Neural crest cell (in vitro differentiated cells): ENCODE measurements at regions not wholly inside any gene's neighbourhood (a gene's known extent, or its start where the extent isn't known, plus 50 kb on each side); places are given as distances from the start of the nearest gene placed in this dataset.

Source experiments
- DNase-seq: peaks from one replicate; pipeline ENCODE4 v3.0.0; 2021; ENCODE audit warnings: low read depth, mixed read lengths, low spot score
- H3K27ac Mint-ChIP-seq: one replicate; pipeline ENCODE4 v1.8.0; 2021; ENCODE audit warnings: mild to moderate bottlenecking, mixed read lengths; ENCODE audit not compliant: unreplicated experiment
- H3K27me3 Mint-ChIP-seq: 2 replicates; pipeline ENCODE4 v1.8.0; 2021; ENCODE audit warnings: low read depth, mild to moderate bottlenecking, mixed read lengths
- H3K36me3 Mint-ChIP-seq: 2 replicates; pipeline ENCODE4 v1.8.0; 2021; ENCODE audit warnings: low read depth, mild to moderate bottlenecking, mixed read lengths
- H3K4me1 Mint-ChIP-seq: 2 replicates; pipeline ENCODE4 v1.8.0; 2021; ENCODE audit warnings: mixed read lengths
- H3K4me3 Mint-ChIP-seq: one replicate; pipeline ENCODE4 v1.8.0; 2021; ENCODE audit warnings: mild to moderate bottlenecking, mixed read lengths
- H3K9me3 Mint-ChIP-seq: 2 replicates; pipeline ENCODE4 v1.8.0; 2021; ENCODE audit warnings: mixed read lengths
- TF ChIP-seq, protein P1 (sequence below): fragments of 200-600 bp; sonication (generic); conservative IDR thresholded peaks from 2 replicates; pipeline ENCODE4 v1.5.0; 2021; ENCODE audit warnings: antibody characterized with exemption, mild to moderate bottlenecking

DNA sequence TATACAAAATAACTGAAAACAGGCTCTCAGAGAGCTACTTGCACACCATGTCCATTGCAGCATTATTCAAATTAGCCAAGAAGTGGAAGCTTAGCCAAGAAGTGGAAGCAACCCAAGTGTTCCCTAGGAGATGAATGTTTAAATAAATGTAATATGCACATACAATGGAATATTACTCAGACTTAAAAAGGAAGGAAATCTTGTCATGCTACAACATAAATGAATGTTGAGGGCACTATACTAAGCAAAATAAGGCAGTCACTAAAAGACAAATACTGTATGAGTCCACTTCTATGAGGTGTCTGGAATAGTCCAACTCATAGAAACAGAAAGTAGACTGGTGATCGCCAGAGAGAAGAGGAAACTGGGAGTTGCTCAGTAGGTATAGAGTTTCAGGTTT is 438.1 kb downstream of the MAT2B start:
- Mint-ChIP-seq H3K9me3 (peaks cover 5% of the 10 kb centered on the region), H3K4me3 (no peak overlapping the region), H3K27ac (no peak overlapping the region), H3K27me3 (no peaks in the 10 kb centered on the region), H3K36me3 (no peaks in the 10 kb centered on the region), H3K4me1 (no peaks in the 10 kb centered on the region)
- TF ChIP-seq, protein P1, sequence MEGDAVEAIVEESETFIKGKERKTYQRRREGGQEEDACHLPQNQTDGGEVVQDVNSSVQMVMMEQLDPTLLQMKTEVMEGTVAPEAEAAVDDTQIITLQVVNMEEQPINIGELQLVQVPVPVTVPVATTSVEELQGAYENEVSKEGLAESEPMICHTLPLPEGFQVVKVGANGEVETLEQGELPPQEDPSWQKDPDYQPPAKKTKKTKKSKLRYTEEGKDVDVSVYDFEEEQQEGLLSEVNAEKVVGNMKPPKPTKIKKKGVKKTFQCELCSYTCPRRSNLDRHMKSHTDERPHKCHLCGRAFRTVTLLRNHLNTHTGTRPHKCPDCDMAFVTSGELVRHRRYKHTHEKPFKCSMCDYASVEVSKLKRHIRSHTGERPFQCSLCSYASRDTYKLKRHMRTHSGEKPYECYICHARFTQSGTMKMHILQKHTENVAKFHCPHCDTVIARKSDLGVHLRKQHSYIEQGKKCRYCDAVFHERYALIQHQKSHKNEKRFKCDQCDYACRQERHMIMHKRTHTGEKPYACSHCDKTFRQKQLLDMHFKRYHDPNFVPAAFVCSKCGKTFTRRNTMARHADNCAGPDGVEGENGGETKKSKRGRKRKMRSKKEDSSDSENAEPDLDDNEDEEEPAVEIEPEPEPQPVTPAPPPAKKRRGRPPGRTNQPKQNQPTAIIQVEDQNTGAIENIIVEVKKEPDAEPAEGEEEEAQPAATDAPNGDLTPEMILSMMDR: no peak
- no peak for DNase-seq

DNA sequence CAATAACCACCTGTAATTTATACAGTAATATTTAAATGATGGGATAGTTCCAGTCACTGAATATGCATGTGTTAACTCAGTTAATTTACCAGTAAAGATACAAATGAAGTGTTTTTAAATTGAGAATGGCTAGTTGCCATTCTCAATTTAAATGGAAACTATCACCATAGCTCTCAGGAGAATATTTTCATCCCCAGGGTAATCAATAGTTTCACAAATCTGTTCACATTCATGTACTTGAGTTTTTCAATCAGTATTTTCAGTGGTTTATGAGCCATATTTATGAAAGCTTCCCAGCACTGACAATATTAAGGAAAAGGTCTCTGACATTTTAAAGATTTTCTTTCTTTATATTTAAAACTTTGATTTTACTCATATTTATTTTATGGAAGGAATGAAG is 439.3 kb downstream of the MAT2B start:
- H3K27me3 Mint-ChIP-seq: no peaks in the 10 kb centered on the region
- DNase-seq: no peak
- H3K4me1 Mint-ChIP-seq: no peaks in the 10 kb centered on the region
- H3K36me3 Mint-ChIP-seq: no peaks in the 10 kb centered on the region
- no peak overlapping the region for H3K27ac Mint-ChIP-seq
- H3K9me3 Mint-ChIP-seq: peaks cover 5% of the 10 kb centered on the region
- TF ChIP-seq, protein P1: no peak
- no peak overlapping the region for H3K4me3 Mint-ChIP-seq

DNA sequence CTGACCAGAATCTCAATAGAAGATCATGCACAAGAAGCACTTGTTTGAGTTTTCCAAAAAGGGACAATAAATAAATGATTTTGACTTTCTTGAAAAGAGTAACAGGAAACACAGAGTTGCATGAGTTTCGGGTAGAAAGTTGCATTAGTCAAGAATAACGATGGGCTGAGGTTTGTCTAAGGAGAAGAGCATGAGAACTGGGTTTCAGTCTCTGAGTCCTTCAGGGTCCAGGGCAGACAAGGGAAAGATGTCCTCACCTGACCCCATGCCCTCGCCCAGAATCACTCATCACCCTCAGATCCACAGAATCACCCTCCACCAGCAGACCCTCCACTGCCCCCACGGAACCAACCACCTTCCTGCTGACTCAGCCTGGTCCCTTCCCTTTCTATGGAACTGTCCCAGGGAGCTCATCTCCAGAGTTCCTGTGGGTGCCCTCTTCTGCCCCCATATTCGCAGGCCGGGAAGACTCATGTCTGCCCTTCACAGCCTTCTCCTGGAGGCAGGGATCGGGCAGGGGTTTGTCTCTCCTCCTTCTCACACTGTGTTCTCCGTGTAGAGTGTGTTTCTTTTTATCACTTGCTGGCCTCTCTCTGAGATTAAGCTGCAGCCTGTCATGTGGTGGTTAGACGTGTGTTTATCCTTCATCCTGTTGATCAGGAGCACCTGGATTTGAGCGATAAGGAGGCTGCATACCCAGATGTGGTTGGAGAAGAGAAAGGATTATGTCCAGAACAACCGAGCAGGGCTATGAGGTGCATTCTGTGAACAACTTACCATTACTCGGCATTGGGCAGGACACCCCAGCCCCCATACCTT is 442.6 kb downstream of the MAT2B start:
- H3K36me3 Mint-ChIP-seq: no peaks in the 10 kb centered on the region
- H3K4me1 Mint-ChIP-seq: peaks cover 11% of the 10 kb centered on the region
- H3K4me3 Mint-ChIP-seq: no peak overlapping the region
- no peaks in the 10 kb centered on the region for H3K27me3 Mint-ChIP-seq
- peaks cover 5% of the 10 kb centered on the region for H3K9me3 Mint-ChIP-seq
- TF ChIP-seq, protein P1: no peak
- no peak overlapping the region for H3K27ac Mint-ChIP-seq
- no peak for DNase-seq

DNA sequence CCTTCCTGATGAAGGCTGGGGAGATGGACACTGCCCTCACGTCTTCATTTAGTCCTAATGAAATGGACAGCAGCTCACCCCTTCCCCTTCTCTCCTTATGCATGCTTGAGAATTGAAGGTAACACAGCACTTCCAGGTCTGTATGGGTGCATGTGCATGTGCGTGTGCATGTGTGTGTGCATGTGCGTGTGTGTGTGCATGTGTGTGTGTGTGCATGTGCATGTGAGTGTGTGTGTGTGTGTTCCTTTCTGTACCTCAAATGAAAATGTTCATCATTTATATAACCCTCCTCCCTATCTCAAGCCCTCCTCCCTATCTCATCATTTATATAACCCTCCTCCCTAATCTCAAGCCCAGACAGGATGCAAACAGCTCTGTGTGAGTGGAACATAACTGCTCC is 444.8 kb downstream of the MAT2B start:
- DNase-seq: no peak

DNA sequence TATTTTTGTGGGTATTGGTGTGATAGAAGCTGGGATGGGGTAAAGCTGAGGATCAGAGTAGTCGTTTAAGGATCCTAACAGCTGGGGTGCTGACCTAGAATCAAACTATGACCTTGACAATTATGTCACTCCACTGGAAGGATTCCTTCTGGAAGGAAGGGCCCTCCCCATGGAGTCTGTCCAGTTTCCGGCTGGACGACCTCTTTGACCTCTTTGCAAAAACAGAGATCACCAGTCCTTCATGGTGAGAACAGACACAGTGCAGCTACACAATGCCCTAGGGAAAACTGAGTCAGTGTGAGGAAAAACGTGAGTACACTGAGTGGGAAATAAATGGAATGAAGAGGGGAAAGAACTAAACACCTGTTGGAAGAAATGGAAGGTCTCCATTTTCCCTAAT is 445.6 kb downstream of the MAT2B start:
- TF ChIP-seq, protein P1: no peak
- Mint-ChIP-seq H3K4me3 (no peak overlapping the region), H3K4me1 (peaks cover 11% of the 10 kb centered on the region), H3K27me3 (no peaks in the 10 kb centered on the region), H3K27ac (no peak overlapping the region), H3K9me3 (peaks cover 5% of the 10 kb centered on the region), H3K36me3 (no peaks in the 10 kb centered on the region)
- DNase-seq: no peak

More for the DNA sequence above, 444.8 kb downstream of the MAT2B start:
- Mint-ChIP-seq H3K4me3 (no peak overlapping the region), H3K27ac (no peak overlapping the region), H3K4me1 (peaks cover 11% of the 10 kb centered on the region), H3K9me3 (peaks cover 5% of the 10 kb centered on the region), H3K36me3 (no peaks in the 10 kb centered on the region), H3K27me3 (no peaks in the 10 kb centered on the region)
- TF ChIP-seq, protein P1: no peak
